H9 (cell line): ENCODE measurements at regions not wholly inside any gene's neighbourhood (a gene's known extent, or its start where the extent isn't known, plus 50 kb on each side); places are given as distances from the start of the nearest gene placed in this dataset.

Experiments
- DNase-seq: peaks from one replicate; pipeline ENCODE4 v3.0.0-alpha.2; 2017
- H2AFZ ChIP-seq: one replicate; pipeline ENCODE4 v1.6.1; 2013; ENCODE audit warnings: mild to moderate bottlenecking, low read length, control low read depth, moderate library complexity
- H2AK5ac ChIP-seq: 2 replicates; pipeline ENCODE4 v1.6.1; 2013; ENCODE audit warnings: low read length, control low read depth, mixed read lengths; ENCODE audit not compliant: insufficient read length
- H2BK120ac ChIP-seq: one replicate; pipeline ENCODE4 v1.6.1; 2013; ENCODE audit warnings: low read depth, mild to moderate bottlenecking, low read length, control low read depth, inconsistent platforms; ENCODE audit not compliant: poor library complexity, severe bottlenecking
- H2BK12ac ChIP-seq: 2 replicates; pipeline ENCODE4 v1.6.1; 2013; ENCODE audit warnings: low read length, control low read depth, mixed read lengths, low read depth; ENCODE audit not compliant: insufficient read length
- H2BK15ac ChIP-seq: 2 replicates; pipeline ENCODE4 v1.6.1; 2013; ENCODE audit warnings: low read depth, low read length, control low read depth
- H2BK20ac ChIP-seq: one replicate; pipeline ENCODE4 v1.6.1; 2013; ENCODE audit warnings: low read depth, mild to moderate bottlenecking, low read length, control low read depth, inconsistent platforms; ENCODE audit not compliant: poor library complexity, severe bottlenecking
- H2BK5ac ChIP-seq: 2 replicates; pipeline ENCODE4 v1.6.1; 2013; ENCODE audit warnings: low read length, control low read depth, mixed read lengths; ENCODE audit not compliant: insufficient read length
- H3K14ac ChIP-seq: 2 replicates; pipeline ENCODE4 v1.6.1; 2013; ENCODE audit warnings: low read length, control low read depth; ENCODE audit not compliant: insufficient read depth
- H3K18ac ChIP-seq: 2 replicates; pipeline ENCODE4 v1.6.1; 2013; ENCODE audit warnings: low read depth, mild to moderate bottlenecking, mixed read lengths, low read length, control low read depth; ENCODE audit not compliant: insufficient read length
- H3K23ac ChIP-seq: 2 replicates; pipeline ENCODE4 v1.6.1; 2013; ENCODE audit warnings: low read length, control low read depth, mixed read lengths, low read depth; ENCODE audit not compliant: insufficient read length
- H3K23me2 ChIP-seq: 2 replicates; pipeline ENCODE4 v1.6.1; 2013; ENCODE audit warnings: low read depth, mild to moderate bottlenecking, mixed read lengths, low read length, control low read depth; ENCODE audit not compliant: insufficient read length, poor library complexity, severe bottlenecking
- H3K27ac ChIP-seq: 2 replicates; pipeline ENCODE4 v1.5.1; 2013; ENCODE audit warnings: low read length, control low read depth, mixed read lengths, low read depth; ENCODE audit not compliant: insufficient read length
- H3K27me3 ChIP-seq: 2 replicates; pipeline ENCODE4 v1.6.1; 2013; ENCODE audit warnings: low read length, control low read depth, inconsistent platforms; ENCODE audit not compliant: insufficient read depth
- H3K4ac ChIP-seq: 2 replicates; pipeline ENCODE4 v1.6.1; 2013; ENCODE audit warnings: low read depth, mild to moderate bottlenecking, control low read depth, inconsistent platforms, low read length, moderate library complexity
- H3K4me1 ChIP-seq: 2 replicates; pipeline ENCODE4 v1.6.1; 2013; ENCODE audit warnings: low read length, control low read depth, inconsistent platforms; ENCODE audit not compliant: insufficient read depth
- H3K4me2 ChIP-seq: 2 replicates; pipeline ENCODE4 v1.6.1; 2013; ENCODE audit warnings: low read length, control low read depth, mixed read lengths; ENCODE audit not compliant: insufficient read length, insufficient read depth
- H3K56ac ChIP-seq: 2 replicates; pipeline ENCODE4 v1.6.1; 2013; ENCODE audit warnings: low read depth, mild to moderate bottlenecking, mixed read lengths, low read length, control low read depth; ENCODE audit not compliant: insufficient read length
- H3K79me1 ChIP-seq: 2 replicates; pipeline ENCODE4 v1.6.1; 2013; ENCODE audit warnings: low read depth, mild to moderate bottlenecking, moderate library complexity, low read length, control low read depth, inconsistent platforms; ENCODE audit not compliant: insufficient read depth, poor library complexity, severe bottlenecking
- H3K79me2 ChIP-seq: 2 replicates; pipeline ENCODE4 v1.6.1; 2013; ENCODE audit warnings: low read length, control low read depth, inconsistent platforms; ENCODE audit not compliant: insufficient read depth
- H3K9ac ChIP-seq: 2 replicates; pipeline ENCODE4 v1.6.1; 2013; ENCODE audit warnings: low read length, control low read depth, mixed read lengths; ENCODE audit not compliant: insufficient read length; ENCODE audit errors: extremely low read depth
- H3K9me3 ChIP-seq: one replicate; pipeline ENCODE4 v1.6.1; 2013; ENCODE audit warnings: low read depth, low read length, inconsistent platforms; ENCODE audit not compliant: control insufficient read depth
- H3T11ph ChIP-seq: one replicate; pipeline ENCODE4 v1.6.1; 2013; ENCODE audit warnings: mild to moderate bottlenecking, low read length, control low read depth, inconsistent platforms
- H4K20me1 ChIP-seq: one replicate; pipeline ENCODE4 v1.6.1; 2013; ENCODE audit not compliant: control insufficient read depth, insufficient read length, insufficient read depth
- H4K5ac ChIP-seq: 2 replicates; pipeline ENCODE4 v1.6.1; 2013; ENCODE audit warnings: low read depth, mild to moderate bottlenecking, mixed read lengths, low read length, control low read depth; ENCODE audit not compliant: insufficient read length
- H4K8ac ChIP-seq: replicated peaks from 2 replicates; pipeline ENCODE4 v1.6.1; 2013; ENCODE audit warnings: low read length, control low read depth, mixed read lengths, low read depth; ENCODE audit not compliant: insufficient read length
- H4K91ac ChIP-seq: 2 replicates; pipeline ENCODE4 v1.6.1; 2013; ENCODE audit warnings: low read depth, mild to moderate bottlenecking, moderate library complexity, mixed read lengths, low read length, control low read depth; ENCODE audit not compliant: insufficient read length
- H3K27ac Mint-ChIP-seq, 3 experiments: 2 replicates in 2 of 3; 3 replicates in 1 of 3; pipeline ENCODE4 v1.8.0; 2020 to 2021; ENCODE audit warnings: mixed read lengths in 3 of 3, mild to moderate bottlenecking in 1 of 3, moderate library complexity in 1 of 3
- H3K27me3 Mint-ChIP-seq: 2 replicates; pipeline ENCODE4 v1.8.0; 2021; ENCODE audit warnings: low read depth, mild to moderate bottlenecking, moderate library complexity, mixed read lengths
- H3K36me3 Mint-ChIP-seq, 3 experiments: 2 replicates in 2 of 3; 3 replicates in 1 of 3; pipeline ENCODE4 v1.8.0; 2020 to 2021; ENCODE audit warnings: low read depth in 3 of 3, mixed read lengths in 3 of 3; ENCODE audit not compliant: insufficient read depth in 1 of 3
- H3K4me1 Mint-ChIP-seq, 2 experiments: 2 replicates each; pipeline ENCODE4 v1.8.0; 2020; ENCODE audit warnings: mixed read lengths in 2 of 2
- H3K4me3 Mint-ChIP-seq, 2 experiments: 2 replicates in 1 of 2; 3 replicates in 1 of 2; pipeline ENCODE4 v1.8.0; 2020 to 2021; ENCODE audit warnings: mild to moderate bottlenecking in 2 of 2, mixed read lengths in 2 of 2, moderate library complexity in 1 of 2
- H3K9me3 Mint-ChIP-seq, 2 experiments: 2 replicates in 1 of 2; 3 replicates in 1 of 2; pipeline ENCODE4 v1.8.0; 2020; ENCODE audit warnings: mild to moderate bottlenecking in 2 of 2, mixed read lengths in 2 of 2, moderate library complexity in 1 of 2
- CTCF ChIP-seq: fragments of 200-600 bp; sonication (generic); conservative IDR thresholded peaks from 3 replicates; pipeline ENCODE4 v1.8.0; 2021; ENCODE audit warnings: antibody characterized with exemption, mild to moderate bottlenecking

GRCh38 chr5:158245513-158245912 is 386.6 kb upstream of the CLINT1 start:
- Histone ChIP-seq H3K27me3 (no peaks in the 10 kb centered on the region), H3K79me2 (no peaks in the 10 kb centered on the region), H2AK5ac (no peak overlapping the region), H3K23ac (no peak overlapping the region), H2AFZ (no peak overlapping the region), H3K14ac (no peak overlapping the region), H3T11ph (no peak overlapping the region), H2BK120ac (no peak overlapping the region), H4K20me1 (no peaks in the 10 kb centered on the region), H3K9me3 (no peaks in the 10 kb centered on the region), H4K5ac (no peak overlapping the region), H4K91ac (no peak overlapping the region), H2BK5ac (no peak overlapping the region), H3K4me2 (no peak overlapping the region), H3K4ac (no peak overlapping the region), H2BK12ac (no peak overlapping the region), H3K9ac (no peak overlapping the region), H3K27ac (no peak overlapping the region), H3K18ac (no peak overlapping the region), H3K4me1 (no peaks in the 10 kb centered on the region), H3K56ac (no peak overlapping the region), H3K79me1 (no peaks in the 10 kb centered on the region), H2BK15ac (no peak overlapping the region), H4K8ac (no peak overlapping the region), H2BK20ac (no peak overlapping the region), H3K23me2 (no peaks in the 10 kb centered on the region)
- no peaks in the 10 kb centered on the region for H3K9me3 Mint-ChIP-seq
- H3K27ac Mint-ChIP-seq: no peak overlapping the region
- DNase-seq: no peak
- H3K4me1 Mint-ChIP-seq: no peaks in the 10 kb centered on the region
- no peak overlapping the region for H3K4me3 Mint-ChIP-seq
- no peaks in the 10 kb centered on the region for H3K36me3 Mint-ChIP-seq
- no peak for TF ChIP-seq CTCF
- no peaks in the 10 kb centered on the region; the same call in none of the 2 replicates for H3K27me3 Mint-ChIP-seq
